ENCODE measurements at regions not wholly inside any gene's neighbourhood (a gene's known extent, or its start where the extent isn't known, plus 50 kb on each side); places are given as distances from the start of the nearest gene placed in this dataset.

DNA sequence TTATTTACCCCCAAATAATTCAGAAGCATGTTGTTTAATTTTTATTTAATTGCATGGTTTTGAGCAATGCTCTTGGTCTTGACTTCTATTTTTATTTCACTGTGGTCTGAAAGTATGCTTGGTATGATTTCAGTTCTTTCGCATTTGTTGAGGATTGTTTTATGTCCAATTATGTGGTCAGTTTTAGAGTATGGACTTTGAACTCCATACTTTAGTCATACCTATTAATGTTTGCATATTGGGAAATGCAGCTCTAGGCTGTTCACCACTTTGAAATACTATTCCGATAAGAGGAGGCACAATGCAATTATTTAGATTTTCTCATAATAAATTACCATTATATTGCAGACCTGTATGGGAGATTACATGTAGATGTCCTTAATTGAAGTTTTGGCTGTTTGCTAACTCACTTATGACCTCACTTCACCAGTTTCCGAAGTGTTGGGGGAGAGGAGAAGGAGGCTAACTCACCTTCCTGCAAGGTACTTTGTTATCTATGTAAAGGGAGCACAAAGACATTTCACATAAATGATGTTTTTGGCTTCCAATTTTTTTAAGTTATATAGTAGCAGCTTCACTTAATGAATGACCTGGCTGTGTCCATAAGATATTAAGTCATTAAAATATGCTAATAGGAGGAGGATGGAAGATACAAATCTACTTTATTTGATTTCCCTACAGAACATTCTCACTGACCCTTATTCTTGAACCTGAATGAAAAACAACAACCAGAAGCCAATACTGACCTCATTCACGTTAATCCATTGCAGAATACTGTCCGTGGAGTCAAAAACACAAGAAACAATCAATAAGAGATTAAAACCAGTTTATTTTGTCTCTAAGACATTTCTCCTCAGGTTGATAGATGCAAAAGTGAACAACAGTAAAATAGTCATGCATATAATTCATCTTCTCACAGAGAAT is 970.3 kb upstream of the ARRDC3 start:
- TF ChIP-seq, protein P1, sequence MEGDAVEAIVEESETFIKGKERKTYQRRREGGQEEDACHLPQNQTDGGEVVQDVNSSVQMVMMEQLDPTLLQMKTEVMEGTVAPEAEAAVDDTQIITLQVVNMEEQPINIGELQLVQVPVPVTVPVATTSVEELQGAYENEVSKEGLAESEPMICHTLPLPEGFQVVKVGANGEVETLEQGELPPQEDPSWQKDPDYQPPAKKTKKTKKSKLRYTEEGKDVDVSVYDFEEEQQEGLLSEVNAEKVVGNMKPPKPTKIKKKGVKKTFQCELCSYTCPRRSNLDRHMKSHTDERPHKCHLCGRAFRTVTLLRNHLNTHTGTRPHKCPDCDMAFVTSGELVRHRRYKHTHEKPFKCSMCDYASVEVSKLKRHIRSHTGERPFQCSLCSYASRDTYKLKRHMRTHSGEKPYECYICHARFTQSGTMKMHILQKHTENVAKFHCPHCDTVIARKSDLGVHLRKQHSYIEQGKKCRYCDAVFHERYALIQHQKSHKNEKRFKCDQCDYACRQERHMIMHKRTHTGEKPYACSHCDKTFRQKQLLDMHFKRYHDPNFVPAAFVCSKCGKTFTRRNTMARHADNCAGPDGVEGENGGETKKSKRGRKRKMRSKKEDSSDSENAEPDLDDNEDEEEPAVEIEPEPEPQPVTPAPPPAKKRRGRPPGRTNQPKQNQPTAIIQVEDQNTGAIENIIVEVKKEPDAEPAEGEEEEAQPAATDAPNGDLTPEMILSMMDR (conservative IDR thresholded peaks at IDR 0.05 in 1 of 2, IDR thresholded peaks at IDR 0.05 in 1 of 2; ENCODE audit: low read depth in 1 of 2, low read length in 2 of 2), result no peak
- TF ChIP-seq EZH2 (IDR thresholded peaks at IDR 0.05; ENCODE audit: low read length, missing control alignments), result no peak

Data from fibroblast of lung (primary cell).